IMR-90 (cell line): ENCODE measurements at regions not wholly inside any gene's neighbourhood (a gene's known extent, or its start where the extent isn't known, plus 50 kb on each side); places are given as distances from the start of the nearest gene placed in this dataset.

Experiments used
- ATAC-seq: fragments of 200-7000 bp; cut with Tn5 transposase; 2 replicates; pipeline ENCODE4 v1.9.1; 2020; ENCODE audit warnings: low read depth, mild to moderate bottlenecking, moderate library complexity
- BruUV-seq: library from RNA; stranded (reverse); fragments of 400-500 nt; replicated peaks from 2 replicates; lab custom pipeline; 2021; lab: Mats Ljungman, UMichigan
- CTCF ChIA-PET: fragments of 300-600 bp; formaldehyde crosslinking; extraction: SDS; loops from one replicate; lab custom pipeline; 2021; ENCODE audit warnings: antibody characterized with exemption; lab: Yijun Ruan, JAX
- POLR2A ChIA-PET: fragments of 300-600 bp; sonication (Branson Sonifier 250); formaldehyde crosslinking; loops from one replicate; lab custom pipeline; 2022; ENCODE audit warnings: antibody characterized with exemption; ENCODE audit not compliant: unreplicated experiment; lab: Charles Lee
- DNase-seq: peaks from one replicate; pipeline ENCODE4 v3.0.0; 2013
- H2AFZ ChIP-seq: replicated peaks from 2 replicates; pipeline ENCODE3; 2013; ENCODE audit warnings: low read length, mild to moderate bottlenecking; ENCODE audit not compliant: poor library complexity
- H2AK5ac ChIP-seq: 2 replicates; pipeline ENCODE4 v1.6.1; 2013; ENCODE audit warnings: low read depth, low read length, inconsistent platforms
- H2AK9ac ChIP-seq: replicated peaks from 2 replicates; pipeline ENCODE3; 2013; ENCODE audit warnings: mild to moderate bottlenecking, low read depth, low read length, moderate library complexity; ENCODE audit not compliant: poor library complexity
- H2BK120ac ChIP-seq: 2 replicates; pipeline ENCODE4 v1.6.1; 2013; ENCODE audit warnings: low read depth, low read length, inconsistent platforms
- H2BK15ac ChIP-seq: 3 replicates; pipeline ENCODE4 v1.6.1; 2013; ENCODE audit warnings: low read depth, low read length, inconsistent platforms
- H2BK20ac ChIP-seq: 2 replicates; pipeline ENCODE4 v1.6.1; 2013; ENCODE audit warnings: low read depth, mild to moderate bottlenecking, inconsistent platforms, low read length, moderate library complexity
- H2BK5ac ChIP-seq: 2 replicates; pipeline ENCODE4 v1.6.1; 2013; ENCODE audit warnings: mild to moderate bottlenecking, low read depth, low read length, inconsistent platforms; ENCODE audit not compliant: poor library complexity, severe bottlenecking
- H3K14ac ChIP-seq: replicated peaks from 2 replicates; pipeline ENCODE4 v1.6.1; 2013; ENCODE audit warnings: low read depth, low read length, inconsistent platforms
- H3K18ac ChIP-seq: 2 replicates; pipeline ENCODE4 v1.6.1; 2013; ENCODE audit warnings: low read depth, low read length, control low read depth
- H3K23ac ChIP-seq: 2 replicates; pipeline ENCODE4 v1.6.1; 2013; ENCODE audit warnings: low read depth, low read length, inconsistent platforms
- H3K27ac ChIP-seq: 2 replicates; pipeline ENCODE4 v1.5.1; 2013; ENCODE audit warnings: mild to moderate bottlenecking, control low read depth, low read length; ENCODE audit not compliant: insufficient read depth
- H3K27me3 ChIP-seq: 2 replicates; pipeline ENCODE4 v1.6.1; 2013; ENCODE audit warnings: low read length; ENCODE audit not compliant: control insufficient read depth, insufficient read depth
- H3K36me3 ChIP-seq: 2 replicates; pipeline ENCODE4 v1.6.1; 2013; ENCODE audit warnings: low read length, mixed read lengths; ENCODE audit not compliant: control insufficient read depth, insufficient read depth
- H3K4ac ChIP-seq: 2 replicates; pipeline ENCODE4 v1.6.1; 2013; ENCODE audit warnings: low read depth, low read length, inconsistent platforms
- H3K4me1 ChIP-seq: 2 replicates; pipeline ENCODE4 v1.6.1; 2013; ENCODE audit warnings: low read length, mixed read lengths; ENCODE audit not compliant: control insufficient read depth, insufficient read depth
- H3K4me2 ChIP-seq: 2 replicates; pipeline ENCODE4 v1.6.1; 2013; ENCODE audit warnings: low read depth, mild to moderate bottlenecking, control low read depth, low read length, moderate library complexity
- H3K4me3 ChIP-seq: 2 replicates; pipeline ENCODE4 v1.5.1; 2013; ENCODE audit warnings: low read depth, mild to moderate bottlenecking, control low read depth, low read length, moderate library complexity; ENCODE audit not compliant: insufficient read depth
- H3K56ac ChIP-seq: 2 replicates; pipeline ENCODE4 v1.6.1; 2013; ENCODE audit warnings: low read length, inconsistent platforms; ENCODE audit not compliant: insufficient read depth; ENCODE audit errors: extremely low read depth
- H3K79me1 ChIP-seq, 2 experiments: 2 replicates each; pipeline ENCODE4 v1.6.1; 2013; ENCODE audit warnings: low read length in 2 of 2, inconsistent platforms in 1 of 2, low read depth in 1 of 2
- H3K9ac ChIP-seq: 2 replicates; pipeline ENCODE4 v1.6.1; 2013; ENCODE audit warnings: low read depth, low read length, control low read depth
- H3K9me1 ChIP-seq: 2 replicates; pipeline ENCODE4 v1.6.1; 2013; ENCODE audit warnings: low read length, inconsistent platforms; ENCODE audit not compliant: insufficient read depth
- H3K9me3 ChIP-seq: 2 replicates; pipeline ENCODE4 v1.6.1; 2013; ENCODE audit warnings: low read length; ENCODE audit not compliant: control insufficient read depth, insufficient read depth
- H4K20me1 ChIP-seq: 2 replicates; pipeline ENCODE4 v1.6.1; 2013; ENCODE audit warnings: low read length, inconsistent platforms; ENCODE audit not compliant: insufficient read depth
- H4K5ac ChIP-seq: 2 replicates; pipeline ENCODE4 v1.6.1; 2013; ENCODE audit warnings: mild to moderate bottlenecking, low read depth, low read length, control low read depth
- H4K8ac ChIP-seq, 2 experiments: 2 replicates each; pipeline ENCODE4 v1.6.1; 2013; ENCODE audit warnings: low read depth in 2 of 2, low read length in 2 of 2, control low read depth in 1 of 2, inconsistent platforms in 1 of 2
- H4K91ac ChIP-seq: 2 replicates; pipeline ENCODE4 v1.6.1; 2013; ENCODE audit warnings: low read depth, low read length, inconsistent platforms; ENCODE audit not compliant: insufficient read depth
- BHLHE40 ChIP-seq: fragments of 150-350 bp; IDR thresholded peaks from 2 replicates; pipeline ENCODE4 v1.6.1; 2016; ENCODE audit warnings: mild to moderate bottlenecking, low read depth, low read length
- CHD1 ChIP-seq: IDR thresholded peaks from 2 replicates; pipeline ENCODE4 v1.6.1; 2012; ENCODE audit warnings: low read depth, low read length, improper control_type of control experiment
- CTCF ChIP-seq: conservative IDR thresholded peaks from 2 replicates; pipeline ENCODE4 v1.5.1; 2012; ENCODE audit warnings: mild to moderate bottlenecking, low read depth, low read length, improper control_type of control experiment
- FOS ChIP-seq: fragments of 150-350 bp; IDR thresholded peaks from 2 replicates; pipeline ENCODE4 v1.6.1; 2016; ENCODE audit warnings: low read depth, low read length
- MAFK ChIP-seq: IDR thresholded peaks from 2 replicates; pipeline ENCODE4 v1.6.1; 2012; ENCODE audit warnings: low read depth, low read length, improper control_type of control experiment
- MXI1 ChIP-seq: IDR thresholded peaks from 2 replicates; pipeline ENCODE4 v1.6.1; 2012; ENCODE audit warnings: low read depth, mild to moderate bottlenecking, low read length, moderate library complexity, borderline replicate concordance
- NFE2L2 ChIP-seq: fragments of 150-350 bp; IDR thresholded peaks from 2 replicates; pipeline ENCODE4 v1.6.1; 2016; ENCODE audit warnings: low read depth, mild to moderate bottlenecking, low read length
- POLR2A ChIP-seq: IDR thresholded peaks from 2 replicates; pipeline ENCODE4 v1.6.1; 2012; ENCODE audit warnings: mild to moderate bottlenecking, low read depth, low read length
- RAD21 ChIP-seq: IDR thresholded peaks from 2 replicates; pipeline ENCODE4 v1.6.1; 2012; ENCODE audit warnings: low read length, improper control_type of control experiment
- RCOR1 ChIP-seq: IDR thresholded peaks from 2 replicates; pipeline ENCODE4 v1.6.1; 2012; ENCODE audit warnings: mild to moderate bottlenecking, low read length, improper control_type of control experiment; ENCODE audit not compliant: insufficient replicate concordance
- SMC3 ChIP-seq: fragments of 150-350 bp; IDR thresholded peaks from 2 replicates; pipeline ENCODE4 v1.6.1; 2016; ENCODE audit warnings: low read depth, mild to moderate bottlenecking, antibody characterized with exemption, low read length, moderate library complexity
- USF2 ChIP-seq: fragments of 150-350 bp; IDR thresholded peaks from 2 replicates; pipeline ENCODE4 v1.6.1; 2017; ENCODE audit warnings: mild to moderate bottlenecking, antibody characterized with exemption, low read length, low read depth
- dilution Hi-C: fragments of 300-500 bp; cut with HindIII; formaldehyde crosslinking; loops from one replicate; pipeline ENCODE4 v1.14.3; 2018; ENCODE audit warnings: low sequenced_read_pairs; ENCODE audit not compliant: unreplicated experiment
- in situ Hi-C: fragments of 300-500 bp; cut with MboI; formaldehyde crosslinking; loops from 3 replicates; pipeline ENCODE4 v1.14.3; 2019; ENCODE audit warnings: low sequenced_read_pairs, inconsistent platforms, mixed read lengths
- intact Hi-C: fragments of 100-400 bp; cut with micrococcal nuclease; formaldehyde crosslinking; loops from 2 replicates; pipeline ENCODE4 v1.10.0; 2022

- Histone ChIP-seq H3K36me3 (no peaks in the 10 kb centered on the region), H4K8ac (no peak overlapping the region), H2BK20ac (no peak overlapping the region), H4K91ac (no peak overlapping the region), H4K5ac (no peak overlapping the region), H3K4me3 (no peak overlapping the region), H3K18ac (no peak overlapping the region), H2BK15ac (no peak overlapping the region), H2AFZ (no peak overlapping the region), H3K9me3 (no peaks in the 10 kb centered on the region), H2AK9ac (no peak overlapping the region), H3K23ac (no peak overlapping the region), H3K27me3 (no peaks in the 10 kb centered on the region), H2AK5ac (no peak overlapping the region), H3K9me1 (no peaks in the 10 kb centered on the region), H2BK120ac (no peak overlapping the region), H3K4me2 (no peak overlapping the region), H3K4me1 (no peaks in the 10 kb centered on the region), H3K27ac (no peak overlapping the region), H2BK5ac (no peak overlapping the region), H3K56ac (no peak overlapping the region), H3K14ac (no peak overlapping the region), H3K4ac (no peak overlapping the region), H4K20me1 (no peaks in the 10 kb centered on the region), H3K9ac (no peak overlapping the region), H3K79me1 (no peaks in the 10 kb centered on the region)
- dilution Hi-C loops (no loop called here), intact Hi-C loops (no loop called here), in situ Hi-C loops (no loop called here)
- DNase-seq, result no peak
- CTCF ChIA-PET, result no interaction called here
- TF ChIP-seq CTCF (no peak), USF2 (no peak), RAD21 (no peak), BHLHE40 (no peak), RCOR1 (no peak), MXI1 (no peak), POLR2A (no peak), NFE2L2 (no peak), FOS (no peak), MAFK (no peak), CHD1 (no peak), SMC3 (no peak)
- ATAC-seq, result no peak
- BruUV-seq, result no TSS peak
- POLR2A ChIA-PET, result no interaction called here
These were observed 99.5 kb downstream of the LINC00237 start for GRCh38 chr20:21006611-21007010.
